ENCODE measurements at regions not wholly inside any gene's neighbourhood (a gene's known extent, or its start where the extent isn't known, plus 50 kb on each side); places are given as distances from the start of the nearest gene placed in this dataset.

DNA sequence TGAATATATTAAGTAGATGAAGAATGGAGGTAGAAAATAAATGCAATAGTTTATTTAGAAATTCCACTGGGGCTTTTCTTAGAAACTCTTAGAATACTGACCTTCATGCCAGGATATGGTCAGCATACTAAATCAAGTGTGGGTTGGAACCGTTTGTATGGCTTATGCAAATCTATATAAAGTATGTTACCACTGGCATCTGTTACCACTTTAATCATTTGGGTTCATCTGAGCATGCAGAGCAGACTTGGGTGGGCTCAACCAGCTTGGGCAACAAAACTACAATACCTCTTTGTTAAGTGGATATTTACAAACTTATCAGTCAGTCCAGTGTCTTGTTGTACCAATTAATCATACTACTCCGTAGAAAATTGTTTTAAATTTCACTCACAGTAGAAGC is 125.8 kb downstream of the CRPPA start:
- TF ChIP-seq, protein P1, sequence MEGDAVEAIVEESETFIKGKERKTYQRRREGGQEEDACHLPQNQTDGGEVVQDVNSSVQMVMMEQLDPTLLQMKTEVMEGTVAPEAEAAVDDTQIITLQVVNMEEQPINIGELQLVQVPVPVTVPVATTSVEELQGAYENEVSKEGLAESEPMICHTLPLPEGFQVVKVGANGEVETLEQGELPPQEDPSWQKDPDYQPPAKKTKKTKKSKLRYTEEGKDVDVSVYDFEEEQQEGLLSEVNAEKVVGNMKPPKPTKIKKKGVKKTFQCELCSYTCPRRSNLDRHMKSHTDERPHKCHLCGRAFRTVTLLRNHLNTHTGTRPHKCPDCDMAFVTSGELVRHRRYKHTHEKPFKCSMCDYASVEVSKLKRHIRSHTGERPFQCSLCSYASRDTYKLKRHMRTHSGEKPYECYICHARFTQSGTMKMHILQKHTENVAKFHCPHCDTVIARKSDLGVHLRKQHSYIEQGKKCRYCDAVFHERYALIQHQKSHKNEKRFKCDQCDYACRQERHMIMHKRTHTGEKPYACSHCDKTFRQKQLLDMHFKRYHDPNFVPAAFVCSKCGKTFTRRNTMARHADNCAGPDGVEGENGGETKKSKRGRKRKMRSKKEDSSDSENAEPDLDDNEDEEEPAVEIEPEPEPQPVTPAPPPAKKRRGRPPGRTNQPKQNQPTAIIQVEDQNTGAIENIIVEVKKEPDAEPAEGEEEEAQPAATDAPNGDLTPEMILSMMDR (IDR thresholded peaks at IDR 0.05 in 4 of 5, conservative IDR thresholded peaks at IDR 0.05 in 1 of 5), result no peak
- TF ChIP-seq POLR2A (IDR thresholded peaks at IDR 0.05), result no peak
